ENCODE measurements at regions not wholly inside any gene's neighbourhood (a gene's known extent, or its start where the extent isn't known, plus 50 kb on each side); places are given as distances from the start of the nearest gene placed in this dataset.
A peak's percentile ranks its signal among the peaks of the same experiment; 100 is the strongest.

- no peak for DNase-seq
Observed at GRCh38 chr4:156493858-156494257, 477.7 kb downstream of the PDGFC start.

- no peak for DNase-seq
Observed at GRCh38 chr4:156487107-156487506, 484.5 kb downstream of the PDGFC start.

GRCh38 chr4:156481845-156482244 lies 489.8 kb downstream of the PDGFC start:
- DNase-seq, result no peak

- DNase-seq, result no peak
Observed at GRCh38 chr4:156477636-156478035, 494.0 kb downstream of the PDGFC start.

- DNase-seq, result peak; percentile 99
Observed at GRCh38 chr4:156476359-156476758, 495.2 kb downstream of the PDGFC start.

GRCh38 chr4:156475322-156475721 lies 496.3 kb downstream of the PDGFC start:
- DNase-seq, result peak; percentile 77

- no peak for DNase-seq
Observed at GRCh38 chr4:156473151-156473550, 498.4 kb downstream of the PDGFC start.

- peak; percentile 63 for DNase-seq
Observed at GRCh38 chr4:156472624-156473023, 499.0 kb downstream of the PDGFC start.

- no peak for DNase-seq
Observed at GRCh38 chr4:156459584-156459983, 505.9 kb upstream of the CTSO start.

- no peak for DNase-seq
Observed at GRCh38 chr4:156456830-156457229, 503.2 kb upstream of the CTSO start.

- DNase-seq, result no peak
Observed at GRCh38 chr4:156443488-156443887, 489.8 kb upstream of the CTSO start.

- peak; percentile 40 for DNase-seq
Observed at GRCh38 chr4:156442912-156443311, 489.2 kb upstream of the CTSO start.

- DNase-seq, result no peak
Observed at GRCh38 chr4:156439576-156440200, 486.0 kb upstream of the CTSO start.

- no peak for DNase-seq
Observed at GRCh38 chr4:156437666-156438065, 484.0 kb upstream of the CTSO start.

- DNase-seq, result peak; percentile 35
Observed at GRCh38 chr4:156422576-156422975, 468.9 kb upstream of the CTSO start.

- DNase-seq, result peak; percentile 80
Observed at GRCh38 chr4:156420623-156421022, 467.0 kb upstream of the CTSO start.

GRCh38 chr4:156419080-156419685 lies 465.5 kb upstream of the CTSO start:
- peak; percentile 36 for DNase-seq

- DNase-seq, result no peak
Observed at GRCh38 chr4:156414406-156414805, 460.7 kb upstream of the CTSO start.

GRCh38 chr4:156413239-156414135 lies 459.8 kb upstream of the CTSO start:
- DNase-seq, result no peak

- no peak for DNase-seq
Observed at GRCh38 chr4:156411531-156411930, 457.9 kb upstream of the CTSO start.

- no peak for DNase-seq
Observed at GRCh38 chr4:156408749-156409148, 455.1 kb upstream of the CTSO start.

GRCh38 chr4:156401371-156401770 lies 447.7 kb upstream of the CTSO start:
- peak; percentile 43 for DNase-seq

- no peak for DNase-seq
Observed at GRCh38 chr4:156396534-156396933, 442.9 kb upstream of the CTSO start.

GRCh38 chr4:156391325-156391653 lies 437.6 kb upstream of the CTSO start:
- no peak for DNase-seq
